Activated CD4-positive, alpha-beta T cell treated with anti-CD3 and anti-CD28 coated beads for 36 hours (primary cell): ENCODE measurements at regions not wholly inside any gene's neighbourhood (a gene's known extent, or its start where the extent isn't known, plus 50 kb on each side); places are given as distances from the start of the nearest gene placed in this dataset.

Experiments used
- ATAC-seq: fragments of 200-7000 bp; cut with Tn5 transposase; one replicate; pipeline ENCODE4 v1.10.0; 2021; ENCODE audit warnings: mild to moderate bottlenecking, moderate library complexity
- CTCF ChIA-PET: fragments of 350-600 bp; sonication (Branson Sonifier 250); formaldehyde crosslinking; loops from one replicate; lab custom pipeline; 2021; ENCODE audit warnings: antibody characterized with exemption; lab: Charles Lee
- POLR2A ChIA-PET: fragments of 350-600 bp; sonication (Branson Sonifier 250); formaldehyde crosslinking; loops from one replicate; lab custom pipeline; 2021; ENCODE audit warnings: antibody characterized with exemption, inconsistent platforms; lab: Charles Lee
- DNase-seq: peaks from one replicate; pipeline ENCODE4 v3.0.0-alpha.2; 2020
- H3K27ac Mint-ChIP-seq: one replicate; pipeline ENCODE4 v1.8.0; 2021; ENCODE audit warnings: mixed read lengths
- H3K27me3 Mint-ChIP-seq: one replicate; pipeline ENCODE4 v1.8.0; 2021; ENCODE audit warnings: mixed read lengths
- H3K36me3 Mint-ChIP-seq: one replicate; pipeline ENCODE4 v1.8.0; 2021; ENCODE audit warnings: low read depth, mixed read lengths
- H3K4me1 Mint-ChIP-seq: one replicate; pipeline ENCODE4 v1.8.0; 2021; ENCODE audit warnings: mixed read lengths
- H3K4me3 Mint-ChIP-seq: one replicate; pipeline ENCODE4 v1.8.0; 2021; ENCODE audit warnings: mild to moderate bottlenecking, moderate library complexity, mixed read lengths
- H3K9me3 Mint-ChIP-seq: one replicate; pipeline ENCODE4 v1.8.0; 2021; ENCODE audit warnings: low read depth, mixed read lengths
- intact Hi-C, 2 experiments: fragments of 100-400 bp; cut with DNase I in 1 of 2; cut with micrococcal nuclease in 1 of 2; formaldehyde crosslinking; loops; one replicate each; pipeline versions ENCODE4 v1.14.2 to v1.15.1; 2022 to 2024; cut with DNase I, micrococcal nuclease

GRCh38 chr2:34851804-34852203, 1252.7 kb upstream of the FAM98A start:
- ChIA-PET CTCF (no interaction called here), POLR2A (no interaction called here)
- H3K27me3 Mint-ChIP-seq, result no peaks in the 10 kb centered on the region
- DNase-seq, result no peak
- H3K4me3 Mint-ChIP-seq, result no peak overlapping the region
- ATAC-seq, result no peak
- H3K4me1 Mint-ChIP-seq, result no peaks in the 10 kb centered on the region
- H3K9me3 Mint-ChIP-seq, result peaks cover 18% of the 10 kb centered on the region
- no peaks in the 10 kb centered on the region for H3K36me3 Mint-ChIP-seq
- intact Hi-C loops, result no loop called here
- H3K27ac Mint-ChIP-seq, result no peak overlapping the region

- no peak for DNase-seq
- POLR2A ChIA-PET, result no interaction called here
- CTCF ChIA-PET, result no interaction called here
- Mint-ChIP-seq H3K27me3 (no peaks in the 10 kb centered on the region), H3K4me1 (no peaks in the 10 kb centered on the region), H3K9me3 (peaks cover 9% of the 10 kb centered on the region), H3K36me3 (no peaks in the 10 kb centered on the region), H3K4me3 (no peak overlapping the region), H3K27ac (no peak overlapping the region)
- intact Hi-C loops, result no loop called here
- no peak for ATAC-seq
Measured at GRCh38 chr2:34849827-34850226, 1250.7 kb upstream of the FAM98A start.

DNA sequence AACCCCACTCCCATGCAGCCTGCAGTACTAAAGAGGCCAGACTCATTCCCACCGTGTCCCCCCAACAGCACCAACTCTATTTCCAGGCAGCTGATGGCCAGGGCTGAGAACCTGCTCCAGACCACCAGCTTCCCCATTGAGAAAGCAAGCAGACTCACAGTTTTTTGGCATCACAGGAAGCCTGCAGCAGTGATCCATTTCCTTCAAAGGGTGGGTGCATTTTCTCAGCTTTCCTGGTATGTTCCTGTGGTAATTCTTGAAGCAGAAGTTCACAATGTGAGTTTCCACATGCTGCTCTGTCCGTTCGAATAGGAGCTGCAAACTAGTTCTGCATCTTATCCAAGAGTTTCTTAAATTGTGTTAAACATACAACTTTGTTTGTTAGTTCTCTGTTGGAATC, 1249.6 kb upstream of the FAM98A start:
- CTCF ChIA-PET, result no interaction called here
- H3K4me1 Mint-ChIP-seq, result no peaks in the 10 kb centered on the region
- no peak overlapping the region for H3K27ac Mint-ChIP-seq
- H3K36me3 Mint-ChIP-seq, result no peaks in the 10 kb centered on the region
- no peak for ATAC-seq
- DNase-seq, result no peak
- peaks cover 6% of the 10 kb centered on the region for H3K9me3 Mint-ChIP-seq
- no peak overlapping the region for H3K4me3 Mint-ChIP-seq
- POLR2A ChIA-PET, result no interaction called here
- intact Hi-C loops, result no loop called here
- no peaks in the 10 kb centered on the region for H3K27me3 Mint-ChIP-seq

- H3K27ac Mint-ChIP-seq, result no peak overlapping the region
- ChIA-PET POLR2A (no interaction called here), CTCF (no interaction called here)
- ATAC-seq (no peak), DNase-seq (no peak)
- no peak overlapping the region for H3K4me3 Mint-ChIP-seq
- H3K27me3 Mint-ChIP-seq, result no peaks in the 10 kb centered on the region
- no peaks in the 10 kb centered on the region for H3K36me3 Mint-ChIP-seq
- intact Hi-C loops, result no loop called here
- no peaks in the 10 kb centered on the region for H3K4me1 Mint-ChIP-seq
- peaks cover 8% of the 10 kb centered on the region for H3K9me3 Mint-ChIP-seq
Measured at GRCh38 chr2:34848132-34848531, 1249.0 kb upstream of the FAM98A start.

GRCh38 chr2:34844629-34845028, 1245.5 kb upstream of the FAM98A start:
- no peak for DNase-seq
- Mint-ChIP-seq H3K4me1 (no peaks in the 10 kb centered on the region), H3K27ac (no peak overlapping the region), H3K4me3 (no peak overlapping the region), H3K36me3 (no peaks in the 10 kb centered on the region), H3K27me3 (no peaks in the 10 kb centered on the region), H3K9me3 (peaks cover 6% of the 10 kb centered on the region)
- no peak for ATAC-seq
- POLR2A ChIA-PET, result interaction anchor here (0.7 kb wide), 1 partner anchor 321 kb away, joined by 3 read pairs; no protein-coding TSS in a partner anchor
- intact Hi-C loops, result no loop called here
- CTCF ChIA-PET, result no interaction called here

DNA sequence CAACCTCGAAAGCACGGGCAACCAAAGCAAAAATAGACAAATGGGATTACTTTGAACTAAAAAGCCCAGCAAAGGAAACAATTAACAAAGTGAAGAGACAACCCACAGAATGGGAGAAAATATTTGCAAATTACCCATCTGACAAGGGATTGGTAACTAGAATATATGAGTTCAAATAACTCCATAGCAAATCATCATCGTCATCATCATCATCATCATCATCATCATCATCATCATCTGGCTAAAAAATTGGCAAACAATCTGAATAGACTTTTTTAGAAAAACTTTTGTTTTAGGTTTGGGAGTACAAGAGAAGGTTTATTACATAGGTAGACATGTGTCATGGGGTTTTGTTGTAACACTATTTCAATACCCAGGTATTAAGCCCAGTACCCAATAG, 1239.3 kb upstream of the FAM98A start:
- Mint-ChIP-seq H3K9me3 (peaks cover 12% of the 10 kb centered on the region), H3K27me3 (no peaks in the 10 kb centered on the region), H3K27ac (no peak overlapping the region), H3K4me1 (no peaks in the 10 kb centered on the region), H3K4me3 (no peak overlapping the region), H3K36me3 (no peaks in the 10 kb centered on the region)
- ChIA-PET CTCF (no interaction called here), POLR2A (no interaction called here)
- ATAC-seq (no peak), DNase-seq (no peak)
- intact Hi-C loops, result no loop called here

DNA sequence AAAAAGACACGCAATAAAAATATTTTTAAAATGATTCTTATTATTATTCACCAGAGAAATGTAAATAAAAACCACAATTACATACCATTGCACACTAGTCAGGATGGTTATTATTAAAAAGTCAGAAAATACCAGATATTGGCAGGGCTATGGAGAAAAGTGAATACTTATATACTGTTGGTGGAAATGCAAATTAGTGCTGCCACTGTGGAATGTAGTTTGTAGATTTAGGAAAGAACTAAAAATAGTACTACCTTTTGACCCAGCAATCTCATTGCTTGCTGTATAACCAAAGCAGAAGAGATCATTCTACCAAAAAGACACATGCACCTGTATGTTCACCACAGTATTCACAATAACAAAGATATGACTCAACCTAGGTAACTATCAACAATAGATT, 1237.3 kb upstream of the FAM98A start:
- no peak for ATAC-seq
- ChIA-PET POLR2A (no interaction called here), CTCF (no interaction called here)
- H3K27me3 Mint-ChIP-seq, result no peaks in the 10 kb centered on the region
- no peak overlapping the region for H3K27ac Mint-ChIP-seq
- no peak overlapping the region for H3K4me3 Mint-ChIP-seq
- no peaks in the 10 kb centered on the region for H3K36me3 Mint-ChIP-seq
- DNase-seq, result no peak
- H3K4me1 Mint-ChIP-seq, result no peaks in the 10 kb centered on the region
- intact Hi-C loops, result no loop called here
- H3K9me3 Mint-ChIP-seq, result peaks cover 12% of the 10 kb centered on the region

DNA sequence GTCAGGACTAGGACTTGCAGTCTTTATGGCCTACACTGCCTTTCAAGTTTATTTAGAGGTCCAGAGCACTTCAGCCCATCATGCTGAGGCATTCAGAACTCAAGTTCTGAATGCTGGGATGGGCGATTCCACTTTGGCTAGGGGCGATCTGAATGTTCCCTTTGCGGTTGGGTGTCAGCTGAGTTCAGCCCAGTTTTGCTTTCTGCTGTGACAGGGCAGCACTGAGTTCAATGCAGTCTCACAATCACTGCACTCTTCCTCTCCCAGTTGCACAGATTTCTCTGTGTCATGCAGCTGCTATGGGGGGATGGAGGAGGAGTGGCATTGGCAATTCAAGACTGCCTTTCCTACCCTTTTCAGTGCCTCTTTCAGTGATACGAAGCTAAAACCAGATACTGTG, 1232.0 kb upstream of the FAM98A start:
- no peak for DNase-seq
- Mint-ChIP-seq H3K4me3 (no peak overlapping the region), H3K27ac (no peak overlapping the region), H3K4me1 (no peaks in the 10 kb centered on the region), H3K36me3 (no peaks in the 10 kb centered on the region), H3K9me3 (peaks cover 6% of the 10 kb centered on the region), H3K27me3 (no peaks in the 10 kb centered on the region)
- ChIA-PET POLR2A (no interaction called here), CTCF (no interaction called here)
- ATAC-seq, result no peak
- intact Hi-C loops, result no loop called here

DNA sequence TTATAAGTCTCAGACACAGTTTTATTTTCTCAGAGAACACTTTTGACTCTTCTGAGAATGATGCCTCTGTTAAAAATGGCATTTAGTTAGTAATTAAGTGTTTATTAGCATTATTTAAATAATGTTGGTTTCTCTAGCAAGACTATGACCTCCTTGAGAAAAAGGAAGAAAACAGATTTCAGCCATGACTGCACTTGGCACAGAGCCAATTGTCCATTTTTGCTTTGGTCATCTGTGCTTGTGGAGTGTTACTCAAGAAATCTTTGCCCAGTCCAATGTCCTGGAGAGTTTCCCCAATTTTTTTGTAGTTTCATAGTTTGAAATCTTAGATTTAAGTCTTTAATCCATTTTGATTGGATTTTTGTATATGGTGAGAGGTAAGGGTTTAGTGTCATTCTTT, 1229.4 kb upstream of the FAM98A start:
- H3K4me3 Mint-ChIP-seq, result no peak overlapping the region
- no peak for ATAC-seq
- H3K36me3 Mint-ChIP-seq, result no peaks in the 10 kb centered on the region
- H3K9me3 Mint-ChIP-seq, result peaks cover 5% of the 10 kb centered on the region
- ChIA-PET CTCF (no interaction called here), POLR2A (no interaction called here)
- H3K27me3 Mint-ChIP-seq, result no peaks in the 10 kb centered on the region
- intact Hi-C loops, result no loop called here
- no peak overlapping the region for H3K27ac Mint-ChIP-seq
- no peak for DNase-seq
- H3K4me1 Mint-ChIP-seq, result no peaks in the 10 kb centered on the region

- H3K36me3 Mint-ChIP-seq, result no peaks in the 10 kb centered on the region
- H3K27me3 Mint-ChIP-seq, result no peaks in the 10 kb centered on the region
- intact Hi-C loops, result no loop called here
- H3K27ac Mint-ChIP-seq, result no peak overlapping the region
- no peaks in the 10 kb centered on the region for H3K4me1 Mint-ChIP-seq
- ATAC-seq, result no peak
- POLR2A ChIA-PET, result no interaction called here
- peaks cover 4% of the 10 kb centered on the region for H3K9me3 Mint-ChIP-seq
- DNase-seq, result no peak
- CTCF ChIA-PET, result interaction anchor here (0.6 kb wide), 1 partner anchor 785 kb away, joined by 5 read pairs; no protein-coding TSS in a partner anchor
- H3K4me3 Mint-ChIP-seq, result no peak overlapping the region
Measured at GRCh38 chr2:34827398-34827797, 1228.3 kb upstream of the FAM98A start.

- H3K27ac Mint-ChIP-seq, result no peak overlapping the region
- ChIA-PET POLR2A (no interaction called here), CTCF (no interaction called here)
- H3K36me3 Mint-ChIP-seq, result no peaks in the 10 kb centered on the region
- no peak for DNase-seq
- no peak overlapping the region for H3K4me3 Mint-ChIP-seq
- intact Hi-C loops, result no loop called here
- H3K9me3 Mint-ChIP-seq, result peaks cover 4% of the 10 kb centered on the region
- H3K27me3 Mint-ChIP-seq, result no peaks in the 10 kb centered on the region
- no peak for ATAC-seq
- H3K4me1 Mint-ChIP-seq, result no peaks in the 10 kb centered on the region
Measured at GRCh38 chr2:34825686-34826085, 1226.6 kb upstream of the FAM98A start.

DNA sequence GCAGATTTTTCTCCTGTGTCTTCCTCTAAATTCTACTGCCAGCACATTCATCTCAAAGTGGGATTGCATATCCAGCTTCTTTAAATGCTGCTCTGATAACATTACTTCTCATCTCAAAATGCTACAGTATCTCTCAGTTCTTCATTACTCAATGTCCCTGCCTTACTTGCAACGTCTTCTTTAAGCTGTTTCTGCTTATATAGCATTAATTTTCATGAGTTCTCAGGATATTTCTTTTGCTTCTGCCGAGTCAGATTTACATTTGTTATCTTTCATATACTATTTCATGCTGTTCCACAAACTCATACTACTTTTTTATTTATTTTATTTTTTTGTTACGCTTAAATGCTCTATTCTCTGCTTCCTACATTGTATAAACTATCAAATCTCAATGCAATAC, 1223.5 kb upstream of the FAM98A start:
- H3K4me1 Mint-ChIP-seq, result no peaks in the 10 kb centered on the region
- H3K36me3 Mint-ChIP-seq, result no peaks in the 10 kb centered on the region
- ATAC-seq, result no peak
- no peak overlapping the region for H3K27ac Mint-ChIP-seq
- ChIA-PET CTCF (no interaction called here), POLR2A (no interaction called here)
- no peaks in the 10 kb centered on the region for H3K27me3 Mint-ChIP-seq
- H3K9me3 Mint-ChIP-seq, result no peaks in the 10 kb centered on the region
- intact Hi-C loops, result no loop called here
- no peak for DNase-seq
- no peak overlapping the region for H3K4me3 Mint-ChIP-seq
